ENCODE measurements at regions not wholly inside any gene's neighbourhood (a gene's known extent, or its start where the extent isn't known, plus 50 kb on each side); places are given as distances from the start of the nearest gene placed in this dataset.

GRCh38 chr12:107464644-107465043 is 221.0 kb upstream of the PWP1 start:
- DNase-seq (ENCODE audit: low read depth in 1 of 2, low spot score in 1 of 2), result no peak

- no peak for DNase-seq (ENCODE audit: low read depth in 1 of 2, low spot score in 1 of 2)
These were observed 220.0 kb upstream of the PWP1 start for GRCh38 chr12:107465625-107466024.

GRCh38 chr12:107467716-107468115 is 217.9 kb upstream of the PWP1 start:
- DNase-seq (ENCODE audit: low read depth in 1 of 2, low spot score in 1 of 2), result no peak

- DNase-seq (ENCODE audit: low read depth in 1 of 2, low spot score in 1 of 2), result no peak
These were observed 217.4 kb upstream of the PWP1 start for GRCh38 chr12:107468182-107468581.

GRCh38 chr12:107469011-107469410 is 216.6 kb upstream of the PWP1 start:
- no peak for DNase-seq (ENCODE audit: low read depth in 1 of 2, low spot score in 1 of 2)

GRCh38 chr12:107470645-107471044 is 215.0 kb upstream of the PWP1 start:
- DNase-seq (ENCODE audit: low read depth in 1 of 2, low spot score in 1 of 2), result no peak

- no peak for DNase-seq (ENCODE audit: low read depth in 1 of 2, low spot score in 1 of 2)
These were observed 213.3 kb upstream of the PWP1 start for GRCh38 chr12:107472308-107472707.

- no peak for DNase-seq (ENCODE audit: low read depth in 1 of 2, low spot score in 1 of 2)
These were observed 211.5 kb upstream of the PWP1 start for GRCh38 chr12:107474099-107474498.

- no peak for DNase-seq (ENCODE audit: low read depth in 1 of 2, low spot score in 1 of 2)
These were observed 210.7 kb upstream of the PWP1 start for GRCh38 chr12:107474639-107475539.

GRCh38 chr12:107475900-107476299 is 209.7 kb upstream of the PWP1 start:
- DNase-seq (ENCODE audit: low read depth in 1 of 2, low spot score in 1 of 2), result no peak

GRCh38 chr12:107477018-107477417 is 208.6 kb upstream of the PWP1 start:
- no peak for DNase-seq (ENCODE audit: low read depth in 1 of 2, low spot score in 1 of 2)

- DNase-seq (ENCODE audit: low read depth in 1 of 2, low spot score in 1 of 2), result no peak
These were observed 207.5 kb upstream of the PWP1 start for GRCh38 chr12:107477947-107478610.

- no peak for DNase-seq (ENCODE audit: low read depth in 1 of 2, low spot score in 1 of 2)
These were observed 206.7 kb upstream of the PWP1 start for GRCh38 chr12:107478881-107479280.

GRCh38 chr12:107480836-107481608 is 204.6 kb upstream of the PWP1 start:
- no peak for DNase-seq (ENCODE audit: low read depth in 1 of 2, low spot score in 1 of 2)

GRCh38 chr12:107484230-107484629 is 201.4 kb upstream of the PWP1 start:
- DNase-seq (ENCODE audit: low read depth in 1 of 2, low spot score in 1 of 2), result no peak

GRCh38 chr12:107484941-107485340 is 200.7 kb upstream of the PWP1 start:
- DNase-seq (ENCODE audit: low read depth in 1 of 2, low spot score in 1 of 2), result no peak

GRCh38 chr12:107485731-107486130 is 199.9 kb upstream of the PWP1 start:
- DNase-seq (ENCODE audit: low read depth in 1 of 2, low spot score in 1 of 2), result no peak

- no peak for DNase-seq (ENCODE audit: low read depth in 1 of 2, low spot score in 1 of 2)
These were observed 199.3 kb upstream of the PWP1 start for GRCh38 chr12:107486140-107486892.

- DNase-seq (ENCODE audit: low read depth in 1 of 2, low spot score in 1 of 2), result no peak
These were observed 198.5 kb upstream of the PWP1 start for GRCh38 chr12:107487011-107487680.

- DNase-seq (ENCODE audit: low read depth in 1 of 2, low spot score in 1 of 2), result no peak
These were observed 196.9 kb upstream of the PWP1 start for GRCh38 chr12:107488666-107489065.

All from activated CD4-positive, alpha-beta T cell treated with anti-CD3 and anti-CD28 coated beads, Interleukin-2, amount 50 U/mL, for 24 hours (primary cell).